T-helper 9 cell (primary cell): ENCODE measurements at regions not wholly inside any gene's neighbourhood (a gene's known extent, or its start where the extent isn't known, plus 50 kb on each side); places are given as distances from the start of the nearest gene placed in this dataset.
"Not testable (repeated sequence)": the region's sequence is repeated elsewhere in the genome, so short reads cannot be mapped to it uniquely, and the experiment has no call there.

Source experiments
- DNase-seq: peaks from one replicate; pipeline ENCODE4 v3.0.0-alpha.2; 2020

DNA sequence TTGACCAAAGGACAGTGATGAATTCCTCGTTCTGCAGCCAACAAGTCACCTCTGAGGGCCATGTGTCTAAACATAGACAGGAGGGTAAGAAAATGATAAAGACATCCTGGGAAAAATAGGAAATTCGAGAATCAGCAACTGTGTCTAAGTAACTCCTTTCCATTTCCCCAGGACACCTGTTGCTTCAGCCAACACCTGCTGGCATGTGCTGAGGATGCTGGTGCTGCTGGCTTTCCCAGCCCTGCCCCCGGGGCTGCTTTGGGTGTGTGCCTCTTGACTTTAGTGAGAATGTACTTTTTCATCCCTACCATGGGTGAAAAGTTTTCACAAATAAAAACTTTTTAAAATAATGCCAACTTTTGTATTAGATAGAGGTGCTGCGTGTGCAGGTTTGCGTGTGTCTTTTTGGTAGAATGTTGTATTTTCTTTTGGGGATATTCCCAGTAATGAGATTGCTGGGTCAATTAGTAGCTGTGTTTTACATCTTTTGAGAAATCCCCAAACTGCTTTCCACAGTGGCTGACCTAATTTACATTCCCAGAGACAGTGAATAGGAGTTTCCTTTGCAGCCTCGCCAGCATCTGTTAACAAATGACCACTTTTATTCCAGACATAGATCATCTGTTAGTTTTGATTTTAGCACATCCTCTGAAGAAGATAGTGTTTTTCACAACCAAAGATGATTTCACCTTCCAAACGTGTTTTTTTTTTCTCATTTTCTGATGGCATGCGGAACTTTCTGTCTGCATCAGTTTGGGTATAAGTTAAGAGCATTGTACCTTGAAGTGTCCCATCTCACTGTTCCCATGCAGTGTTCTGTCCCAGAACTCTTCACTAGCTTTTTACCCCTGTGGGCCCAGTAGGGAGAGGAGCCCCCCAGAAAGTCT, 104.2 kb upstream of the ACBD5 start:
- no peak for DNase-seq

GRCh38 chr10:27341001-27341400, 100.4 kb upstream of the ACBD5 start:
- DNase-seq: no peak

GRCh38 chr10:27335246-27335645, 94.6 kb upstream of the ACBD5 start:
- DNase-seq: not testable (repeated sequence)

DNA sequence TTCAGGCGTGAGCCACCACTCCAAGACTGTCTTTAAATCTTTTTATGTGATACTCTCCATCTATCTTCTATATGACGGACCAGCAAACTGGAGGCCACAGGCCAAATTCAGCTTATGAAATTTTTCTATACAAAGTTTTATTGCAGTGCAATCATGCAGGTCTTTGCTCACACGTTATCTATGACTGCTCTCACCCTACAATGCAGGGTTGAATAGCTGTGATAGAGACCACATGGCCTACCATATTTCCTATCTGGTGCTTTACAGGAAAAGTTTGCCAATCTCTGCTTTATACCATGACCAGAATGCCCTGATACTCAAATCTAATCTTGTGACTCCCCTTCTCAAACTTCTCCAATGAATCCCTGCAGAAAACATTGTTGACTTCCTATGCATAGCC, 89.5 kb upstream of the ACBD5 start:
- DNase-seq: no peak

DNA sequence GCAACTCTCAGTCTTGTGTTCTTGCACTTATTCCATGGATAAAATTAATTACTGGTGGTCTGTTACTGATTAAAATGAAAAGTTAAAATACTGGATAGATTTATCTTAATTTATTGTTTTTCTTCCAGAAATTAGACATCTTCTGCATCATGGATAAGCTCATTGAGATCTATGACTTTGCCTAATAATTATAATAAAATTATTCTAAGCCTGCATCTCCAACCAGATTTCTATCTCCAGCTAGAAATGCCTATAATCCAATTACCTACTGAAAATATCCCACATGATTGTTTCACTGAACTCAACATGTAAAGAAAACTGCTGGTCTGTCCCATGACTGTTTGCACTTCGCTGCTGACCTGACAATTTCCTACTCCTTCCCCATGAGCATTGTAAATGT, 88.3 kb upstream of the ACBD5 start:
- DNase-seq: no peak

DNA sequence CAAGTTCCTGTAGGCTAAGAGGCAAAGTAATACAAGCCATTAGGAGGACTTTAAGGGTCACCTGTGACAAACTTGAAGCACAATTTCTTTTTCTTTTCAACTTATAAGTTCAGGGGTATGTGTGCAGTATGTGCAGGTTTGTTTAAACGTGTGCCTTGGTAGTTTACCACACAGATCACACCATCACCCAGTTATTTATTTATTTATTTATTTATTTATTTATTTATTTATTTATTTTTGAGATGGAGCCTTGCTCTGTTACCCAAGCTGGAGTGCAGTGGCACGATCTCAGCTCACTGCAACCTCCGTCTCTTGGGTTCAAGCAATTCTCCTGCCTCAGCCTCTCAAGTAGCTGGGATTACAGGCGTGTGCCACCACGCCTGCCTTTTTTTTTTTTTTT, 86.2 kb upstream of the ACBD5 start:
- not testable (repeated sequence) for DNase-seq

GRCh38 chr10:27319752-27320431, 79.3 kb upstream of the ACBD5 start:
- DNase-seq: no peak

GRCh38 chr10:27319139-27319538, 78.5 kb upstream of the ACBD5 start:
- not testable (repeated sequence) for DNase-seq

- not testable (repeated sequence) for DNase-seq
These were observed 74.5 kb upstream of the ACBD5 start for GRCh38 chr10:27315082-27315481.

GRCh38 chr10:27313586-27313985, 73.0 kb upstream of the ACBD5 start:
- DNase-seq: not testable (repeated sequence)

- DNase-seq: no peak
These were observed 72.3 kb upstream of the ACBD5 start for GRCh38 chr10:27312854-27313253.

GRCh38 chr10:27311809-27312208, 71.2 kb upstream of the ACBD5 start:
- not testable (repeated sequence) for DNase-seq

DNA sequence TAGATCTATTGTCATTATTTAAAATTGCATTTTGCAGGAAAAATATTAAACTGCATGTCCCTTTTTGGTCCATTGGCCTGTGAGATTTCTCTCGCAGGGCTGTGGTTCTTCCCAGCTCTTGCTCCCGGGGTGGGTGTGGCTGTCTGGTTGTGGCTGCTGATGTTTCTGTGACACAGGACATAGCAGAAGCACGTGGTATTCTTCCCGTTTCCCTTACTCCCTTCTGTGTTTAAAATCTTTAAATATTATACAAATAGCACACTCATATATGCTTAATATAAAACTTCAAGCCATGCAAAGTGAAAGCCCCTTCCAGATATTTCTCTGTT, 57.9 kb upstream of the ACBD5 start:
- DNase-seq: not testable (repeated sequence)

GRCh38 chr10:27297844-27298521, 57.4 kb upstream of the ACBD5 start:
- DNase-seq: no peak

DNA sequence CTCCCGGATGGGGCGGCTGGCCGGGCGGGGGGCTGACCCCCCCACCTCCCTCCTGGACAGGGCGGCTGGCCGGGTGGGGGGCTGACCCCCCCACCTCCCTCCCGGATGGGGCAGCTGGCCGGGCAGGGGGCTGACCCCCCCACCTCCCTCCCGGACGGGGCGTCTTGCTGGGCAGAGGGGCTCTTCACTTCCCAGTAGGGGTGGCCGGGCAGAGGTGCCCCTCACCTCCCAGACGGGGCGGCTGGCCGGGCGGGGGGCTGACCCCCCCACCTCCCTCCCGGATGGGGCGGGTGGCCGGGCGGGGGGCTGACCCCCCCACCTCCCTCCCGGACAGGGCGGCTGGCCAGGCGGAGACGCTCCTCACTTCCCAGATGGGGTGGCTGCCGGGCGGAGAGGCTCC, 55.7 kb upstream of the ACBD5 start:
- DNase-seq: not testable (repeated sequence)

GRCh38 chr10:27291253-27291895, 50.8 kb upstream of the ACBD5 start:
- not testable (repeated sequence) for DNase-seq
